Adrenal gland (tissue), 9 donors: ENCODE measurements at regions not wholly inside any gene's neighbourhood (a gene's known extent, or its start where the extent isn't known, plus 50 kb on each side); places are given as distances from the start of the nearest gene placed in this dataset.

Source experiments
- DNase-seq, 7 donors: peaks; one replicate each; pipeline ENCODE4 v3.0.0-alpha.2; 2019 to 2020
- H3K27ac ChIP-seq, 5 donors: fragments of 200-600 bp; sonication (generic) in 4 of 5; 1 replicate in 3 of 5; 2 replicates in 2 of 5; pipeline versions ENCODE4 v1.5.1 to v1.8.0; 2016 to 2020; ENCODE audit warnings: mild to moderate bottlenecking in 1 of 5
- H3K27me3 ChIP-seq: fragments of 200-600 bp; 2 replicates; pipeline ENCODE4 v1.8.0; 2021
- H3K36me3 ChIP-seq, 2 donors: fragments of 200-600 bp; replicated peaks in 1 of 2; 1 replicate in 1 of 2; 2 replicates in 1 of 2; pipeline versions ENCODE4 v1.5.1 to v1.8.0; 2018 to 2022
- H3K4me1 ChIP-seq, 2 donors: fragments of 200-600 bp; replicated peaks in 1 of 2; 1 replicate in 1 of 2; 2 replicates in 1 of 2; pipeline versions ENCODE4 v1.5.1 to v1.8.0; 2018 to 2021
- H3K4me3 ChIP-seq, 4 donors: fragments of 200-600 bp; sonication (generic) in 3 of 4; one replicate each; pipeline ENCODE4 v1.5.1; 2016 to 2018
- H3K9me3 ChIP-seq, 3 donors: fragments of 200-600 bp; sonication (generic) in 1 of 3; replicated peaks in 1 of 3; 1 replicate in 2 of 3; 2 replicates in 1 of 3; pipeline versions ENCODE4 v1.5.1 to v1.8.0; 2016 to 2021
- CTCF ChIP-seq, 6 experiments: fragments of 450-650 bp in 4 of 6; fragments of 200-600 bp in 2 of 6; sonication (generic) in 1 of 6; IDR thresholded peaks; 1 replicate in 5 of 6; 2 replicates in 1 of 6; pipeline versions ENCODE4 v1.5.1 to v1.8.0; 2016 to 2021; ENCODE audit warnings: antibody characterized with exemption in 6 of 6, mild to moderate bottlenecking in 2 of 6, moderate library complexity in 1 of 6
- POLR2A ChIP-seq, 2 donors: fragments of 450-650 bp; IDR thresholded peaks; one replicate each; pipeline ENCODE4 v1.6.1; 2017; ENCODE audit warnings: antibody characterized with exemption in 2 of 2, mild to moderate bottlenecking in 2 of 2, moderate library complexity in 1 of 2
- WGBS, 4 donors: extraction: QIAGEN DNeasy Blood & Tissue Kit in 2 of 4; methylation state at CpG; one replicate each; pipeline versions ENCODE4 v1.1.5 to v1.1.7; 2013 to 2017; 5-methylcytosine and 5-hydroxymethylcytosine counted together
- intact Hi-C, 2 donors: fragments of 100-400 bp; cut with DNase I; formaldehyde crosslinking; loops; one replicate each; pipeline versions ENCODE4 v1.14.1 to v1.15.0; 2022 to 2023
- donor health status: healthy with polysubstance abuse.
- donor health status: Bipolar disorder and iron deficiency.
- donor health status: DM: yes; HTN: yes; CAD: no.
- donor health status: DM: no; HTN: no; CAD: no.
- donor health status: DM: no; HTN: no; CAD: no.

GRCh38 chr14:27013678-27014077 lies 415.8 kb upstream of the NOVA1 start:
- intact Hi-C loops: no loop called here
- no peaks in the 10 kb centered on the region for H3K27me3 ChIP-seq
- no peak overlapping the region for H3K27ac ChIP-seq
- TF ChIP-seq POLR2A (IDR thresholded peaks at IDR 0.05): no peak
- TF ChIP-seq CTCF (IDR thresholded peaks at IDR 0.05): no peak
- no peak overlapping the region for H3K4me3 ChIP-seq
- no peaks in the 10 kb centered on the region for H3K36me3 ChIP-seq
- H3K4me1 ChIP-seq: no peaks in the 10 kb centered on the region
- no peak for DNase-seq
- no peaks in the 10 kb centered on the region for H3K9me3 ChIP-seq
- WGBS, 4 donors: 78 to 89% (median 79%) methylated on average over 4 of the region's 4 CpGs

GRCh38 chr14:27015065-27015464 lies 417.2 kb upstream of the NOVA1 start:
- no peaks in the 10 kb centered on the region for H3K36me3 ChIP-seq

GRCh38 chr14:27025648-27026047 lies 427.8 kb upstream of the NOVA1 start:
- Histone ChIP-seq H3K27me3 (no peaks in the 10 kb centered on the region), H3K4me3 (no peak overlapping the region), H3K9me3 (no peaks in the 10 kb centered on the region), H3K4me1 (no peaks in the 10 kb centered on the region), H3K27ac (no peak overlapping the region), H3K36me3 (no peaks in the 10 kb centered on the region)
- intact Hi-C loops: no loop called here
- TF ChIP-seq CTCF (IDR thresholded peaks at IDR 0.05): no peak
- TF ChIP-seq POLR2A (IDR thresholded peaks at IDR 0.05): no peak
- 88 to 93% (median 90%) methylated on average over 1 of the region's 1 CpG for WGBS, 4 donors
- DNase-seq: no peak

More at GRCh38 chr14:27015065-27015464, 417.2 kb upstream of the NOVA1 start:
- intact Hi-C loops: no loop called here
- 59 to 89% (median 72%) methylated on average over 1 of the region's 1 CpG for WGBS, 4 donors
- Histone ChIP-seq H3K27ac (no peak overlapping the region), H3K4me3 (no peak overlapping the region), H3K9me3 (no peaks in the 10 kb centered on the region), H3K4me1 (no peaks in the 10 kb centered on the region), H3K27me3 (no peaks in the 10 kb centered on the region)
- no peak for DNase-seq
- no peak for TF ChIP-seq POLR2A (IDR thresholded peaks at IDR 0.05)
- TF ChIP-seq CTCF (IDR thresholded peaks at IDR 0.05): no peak

DNA sequence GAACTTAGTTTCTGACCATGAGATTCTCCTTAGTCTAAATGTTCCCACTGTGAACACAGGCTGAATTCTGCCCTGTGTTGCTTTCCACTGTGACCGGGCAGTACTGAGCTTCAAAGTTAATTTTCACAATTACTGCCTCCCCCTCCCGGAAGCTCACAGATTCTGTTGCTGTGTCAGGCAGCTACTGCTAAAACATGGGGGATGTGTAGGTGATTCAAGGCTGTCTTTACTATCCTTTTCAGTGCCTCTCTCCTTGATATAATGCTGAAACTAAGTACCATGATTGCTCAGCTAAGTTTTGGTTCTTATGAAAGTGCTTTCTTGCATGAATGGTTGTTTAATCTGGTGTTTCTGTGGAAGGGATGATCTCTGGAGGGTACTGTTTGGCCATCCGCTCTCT lies 428.3 kb upstream of the NOVA1 start:
- intact Hi-C loops: no loop called here
- DNase-seq: no peak
- Histone ChIP-seq H3K4me1 (no peaks in the 10 kb centered on the region), H3K36me3 (no peaks in the 10 kb centered on the region), H3K27ac (no peak overlapping the region), H3K9me3 (no peaks in the 10 kb centered on the region), H3K4me3 (no peak overlapping the region), H3K27me3 (no peaks in the 10 kb centered on the region)
- TF ChIP-seq CTCF (IDR thresholded peaks at IDR 0.05): no peak
- WGBS, 4 donors: 55 to 83% (median 67%) methylated on average over 3 of the region's 3 CpGs
